ENCODE measurements at regions not wholly inside any gene's neighbourhood (a gene's known extent, or its start where the extent isn't known, plus 50 kb on each side); places are given as distances from the start of the nearest gene placed in this dataset.

DNA sequence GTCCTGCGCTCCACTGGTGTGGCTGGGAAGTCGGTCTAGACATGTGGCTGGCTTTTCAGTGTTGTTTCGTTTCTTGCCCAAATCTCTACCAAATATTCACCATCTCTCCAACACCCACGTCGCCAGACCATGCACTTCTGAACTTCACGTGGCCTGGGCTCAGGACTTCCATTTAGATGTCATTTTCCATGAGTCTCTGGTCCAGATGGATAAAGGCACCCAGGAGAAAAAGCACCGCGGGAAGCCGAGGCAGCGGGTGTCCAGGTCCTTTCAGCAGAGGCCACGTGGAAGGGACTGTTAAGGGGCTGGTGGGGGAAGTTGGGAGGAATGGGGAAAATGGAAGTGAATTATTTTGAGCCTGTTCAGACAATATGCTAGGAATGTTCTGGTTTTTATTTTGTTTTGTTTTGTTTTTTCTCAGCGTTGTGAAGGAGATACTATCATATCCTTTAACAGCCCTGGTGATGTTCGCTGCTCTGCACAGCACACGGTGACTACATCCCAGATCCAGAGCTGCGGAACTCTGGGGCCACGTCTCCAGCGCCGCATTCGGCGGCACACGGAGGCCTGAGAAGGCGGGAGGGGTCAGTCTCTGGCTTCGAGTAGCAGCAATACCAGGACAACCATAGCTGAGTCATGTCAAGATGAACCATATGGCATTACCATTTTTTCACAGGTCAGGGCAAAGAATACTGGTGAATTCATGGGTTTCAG, 230.3 kb downstream of the THBS2 start:
- ChIA-PET CTCF (interaction anchor here (1.3 kb wide), 1 partner anchor 9 kb away, joined by 3 read pairs; no protein-coding TSS in a partner anchor), POLR2A (no interaction called here)
- TF ChIP-seq, protein P1, sequence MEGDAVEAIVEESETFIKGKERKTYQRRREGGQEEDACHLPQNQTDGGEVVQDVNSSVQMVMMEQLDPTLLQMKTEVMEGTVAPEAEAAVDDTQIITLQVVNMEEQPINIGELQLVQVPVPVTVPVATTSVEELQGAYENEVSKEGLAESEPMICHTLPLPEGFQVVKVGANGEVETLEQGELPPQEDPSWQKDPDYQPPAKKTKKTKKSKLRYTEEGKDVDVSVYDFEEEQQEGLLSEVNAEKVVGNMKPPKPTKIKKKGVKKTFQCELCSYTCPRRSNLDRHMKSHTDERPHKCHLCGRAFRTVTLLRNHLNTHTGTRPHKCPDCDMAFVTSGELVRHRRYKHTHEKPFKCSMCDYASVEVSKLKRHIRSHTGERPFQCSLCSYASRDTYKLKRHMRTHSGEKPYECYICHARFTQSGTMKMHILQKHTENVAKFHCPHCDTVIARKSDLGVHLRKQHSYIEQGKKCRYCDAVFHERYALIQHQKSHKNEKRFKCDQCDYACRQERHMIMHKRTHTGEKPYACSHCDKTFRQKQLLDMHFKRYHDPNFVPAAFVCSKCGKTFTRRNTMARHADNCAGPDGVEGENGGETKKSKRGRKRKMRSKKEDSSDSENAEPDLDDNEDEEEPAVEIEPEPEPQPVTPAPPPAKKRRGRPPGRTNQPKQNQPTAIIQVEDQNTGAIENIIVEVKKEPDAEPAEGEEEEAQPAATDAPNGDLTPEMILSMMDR (IDR thresholded peaks at IDR 0.05; ENCODE audit: control extremely low read depth, extremely low read depth, low read depth, missing control alignments): no peak
- DNase-seq (ENCODE audit: extremely low spot score): no peak

DNA sequence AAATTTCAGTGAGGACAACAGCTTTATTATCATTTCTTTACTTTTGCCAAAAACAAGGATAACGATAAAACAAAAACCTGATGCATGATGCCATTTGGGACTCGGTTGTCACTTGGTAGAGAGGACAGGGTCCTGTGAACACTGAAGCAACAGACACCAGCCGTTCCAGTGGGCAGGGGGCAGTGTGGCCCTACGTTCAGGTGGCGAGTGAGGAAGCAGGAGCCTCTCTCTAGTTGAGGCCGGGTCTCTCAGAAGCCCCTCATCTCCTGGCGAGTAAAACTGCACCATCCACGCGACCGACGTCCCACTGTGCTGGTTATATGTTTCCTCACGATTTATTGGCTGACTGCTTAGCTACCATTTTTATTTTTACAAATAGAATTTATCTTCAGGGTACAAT, 231.6 kb downstream of the THBS2 start:
- DNase-seq (ENCODE audit: extremely low spot score): no peak
- CTCF ChIA-PET: interaction anchor here (1.1 kb wide), 1 partner anchor 43 kb away, joined by 3 read pairs; no protein-coding TSS in a partner anchor
- TF ChIP-seq, protein P1 (IDR thresholded peaks at IDR 0.05; ENCODE audit: control extremely low read depth, extremely low read depth, low read depth, missing control alignments): no peak
- POLR2A ChIA-PET: no interaction called here

DNA sequence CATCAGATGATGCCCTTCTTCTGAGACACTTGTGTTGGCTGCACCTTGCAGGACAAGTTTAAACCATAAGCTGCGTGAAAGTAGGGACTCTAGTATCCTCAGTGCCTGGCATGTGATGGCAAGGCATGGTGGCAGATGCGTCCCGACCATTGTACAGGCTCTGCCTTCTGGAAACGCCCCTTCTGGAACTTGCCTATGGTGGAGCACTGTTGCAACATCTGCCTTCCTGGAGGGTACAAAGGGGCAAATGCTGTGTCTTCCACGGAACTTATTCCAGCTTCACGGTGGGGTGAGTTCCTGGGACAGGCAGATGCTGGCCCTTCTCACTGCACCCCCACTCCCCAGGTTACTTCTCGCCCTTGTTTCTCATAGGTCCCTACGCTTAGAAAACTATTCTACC, 232.8 kb downstream of the THBS2 start:
- ChIA-PET CTCF (interaction anchor here (0.6 kb wide), 1 partner anchor 162 kb away, joined by 3 read pairs; no protein-coding TSS in a partner anchor), POLR2A (no interaction called here)
- TF ChIP-seq, protein P1 (IDR thresholded peaks at IDR 0.05; ENCODE audit: control extremely low read depth, extremely low read depth, low read depth, missing control alignments): no peak
- DNase-seq (ENCODE audit: extremely low spot score): no peak

DNA sequence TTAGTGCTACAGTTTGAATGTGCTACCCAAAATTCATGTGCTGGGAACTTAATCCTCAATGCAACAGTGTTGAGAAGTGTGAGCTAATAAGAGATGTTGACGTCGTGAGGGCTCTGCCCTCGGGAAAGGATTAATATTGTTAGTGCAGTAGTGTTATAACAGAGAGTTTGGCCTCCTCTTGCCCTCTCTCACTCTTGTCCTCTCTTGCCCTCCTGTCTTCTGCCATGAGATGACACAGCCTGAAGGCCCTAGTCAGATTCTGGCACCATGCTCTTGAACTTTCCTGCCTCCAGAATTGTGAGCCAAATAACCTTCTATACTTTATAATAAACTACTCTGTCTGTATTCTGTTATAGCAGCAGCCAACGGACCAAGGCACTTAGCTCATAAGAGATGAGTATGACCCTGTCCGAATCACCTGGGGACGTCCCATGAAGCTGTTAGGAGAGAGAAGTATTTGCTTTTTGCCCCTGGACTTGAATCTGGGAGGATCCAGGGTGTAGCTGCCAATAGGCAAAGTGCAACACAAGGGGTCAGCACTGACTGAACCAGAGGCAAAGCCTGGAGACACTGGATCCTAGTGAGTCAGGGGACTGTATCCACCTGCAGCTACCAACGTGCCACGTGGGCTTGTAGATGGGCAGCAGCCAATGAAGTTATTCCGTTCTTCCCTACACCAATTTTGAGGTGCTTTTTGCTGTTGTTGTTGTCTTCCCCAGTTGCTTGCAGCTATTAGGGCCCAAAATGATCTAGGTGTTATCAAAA, 233.7 kb downstream of the THBS2 start:
- TF ChIP-seq, protein P1 (IDR thresholded peaks at IDR 0.05; ENCODE audit: control extremely low read depth, extremely low read depth, low read depth, missing control alignments): no peak
- ChIA-PET CTCF (interaction anchor here (0.6 to 1.7 kb wide), 2 partner anchors 11 to 162 kb away, joined by 3 to 5 read pairs; no protein-coding TSS in a partner anchor), POLR2A (no interaction called here)
- DNase-seq (ENCODE audit: extremely low spot score): no peak

DNA sequence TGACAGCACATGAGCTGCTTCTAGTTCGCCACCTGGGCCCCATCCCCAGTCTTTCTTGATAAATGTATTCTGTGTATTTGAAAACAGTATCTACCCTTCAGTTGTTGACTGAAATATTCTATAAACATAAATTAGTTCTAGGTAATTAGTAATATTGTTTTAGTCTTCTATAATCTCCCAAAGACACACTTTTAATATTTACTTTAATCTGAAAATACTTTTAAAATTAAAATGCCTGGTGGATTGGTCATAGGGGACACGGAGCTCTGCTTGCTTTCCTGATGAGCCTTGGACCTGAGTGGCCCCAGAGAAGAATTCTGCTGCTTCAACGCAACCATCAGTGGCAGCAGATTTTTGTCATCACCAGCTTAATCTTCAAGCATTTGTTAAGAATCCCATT, 234.5 kb downstream of the THBS2 start:
- ChIA-PET CTCF (interaction anchor here (1.7 kb wide), 1 partner anchor 12 kb away, joined by 5 read pairs; no protein-coding TSS in a partner anchor), POLR2A (no interaction called here)
- TF ChIP-seq, protein P1 (IDR thresholded peaks at IDR 0.05; ENCODE audit: control extremely low read depth, extremely low read depth, low read depth, missing control alignments): no peak
- no peak for DNase-seq (ENCODE audit: extremely low spot score)

DNA sequence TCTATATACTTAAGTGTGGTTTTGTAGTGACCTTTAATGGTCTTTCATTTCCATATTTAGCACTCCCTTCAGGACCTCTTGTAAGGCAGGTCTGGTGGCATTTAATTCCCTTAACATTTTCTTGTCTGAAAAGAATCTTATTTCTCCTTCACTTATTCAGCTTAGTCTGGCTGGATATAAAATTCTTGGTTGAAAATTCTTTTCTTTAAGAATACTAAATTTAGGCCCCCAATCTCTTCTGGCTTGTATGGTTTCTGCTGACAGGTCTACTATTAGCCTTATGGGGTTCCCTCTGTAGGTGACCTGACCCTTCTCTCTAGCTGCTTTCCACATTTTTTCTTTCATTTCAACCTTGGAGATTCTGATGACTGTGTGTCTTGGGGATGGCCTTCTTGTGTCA, 236.9 kb downstream of the THBS2 start:
- ChIA-PET CTCF (no interaction called here), POLR2A (no interaction called here)
- TF ChIP-seq, protein P1 (IDR thresholded peaks at IDR 0.05; ENCODE audit: control extremely low read depth, extremely low read depth, low read depth, missing control alignments): no peak
- DNase-seq (ENCODE audit: extremely low spot score): no peak

Measured in GM10248 (cell line).